Right lobe of liver (tissue), 4 donors: ENCODE measurements at regions not wholly inside any gene's neighbourhood (a gene's known extent, or its start where the extent isn't known, plus 50 kb on each side); places are given as distances from the start of the nearest gene placed in this dataset.

ENCODE experiments used
- CTCF ChIP-seq, 4 donors: fragments of 200-600 bp in 3 of 4; fragments of 450-650 bp in 1 of 4; IDR thresholded peaks; one replicate each; pipeline versions ENCODE4 v1.5.1 to v1.8.0; 2016 to 2022; ENCODE audit warnings: antibody characterized with exemption in 4 of 4, mild to moderate bottlenecking in 2 of 4
- POLR2A ChIP-seq: fragments of 450-650 bp; IDR thresholded peaks from one replicate; pipeline ENCODE4 v1.6.1; 2017; ENCODE audit warnings: antibody characterized with exemption, mild to moderate bottlenecking
- donor health status: DM: no; HTN: no; CAD: no.
- donor health status: DM: no; HTN: no; CAD: no.
- donor health status: DM: no; HTN: yes; CAD: no.

GRCh38 chr10:81498011-81498551 lies 376.9 kb upstream of the NRG3 start:
- no peak for TF ChIP-seq CTCF (IDR thresholded peaks at IDR 0.05)
- no peak for TF ChIP-seq POLR2A
